Esophagus squamous epithelium (tissue), 5 donors: ENCODE measurements at regions not wholly inside any gene's neighbourhood (a gene's known extent, or its start where the extent isn't known, plus 50 kb on each side); places are given as distances from the start of the nearest gene placed in this dataset.

ENCODE experiments used
- DNase-seq: peaks from one replicate; lab custom pipeline; 2025; lab: John Stamatoyannopoulos, UW
- H3K27ac ChIP-seq, 4 donors: fragments of 200-600 bp; sonication (generic); one replicate each; pipeline ENCODE4 v1.5.1; 2016 to 2019; ENCODE audit warnings: mild to moderate bottlenecking in 1 of 4
- H3K27me3 ChIP-seq, 4 donors: fragments of 200-600 bp; sonication (generic); 1 replicate in 3 of 4; 2 replicates in 1 of 4; pipeline versions ENCODE4 v1.5.1 to v1.6.0; 2017 to 2021; ENCODE audit warnings: antibody characterized with exemption in 1 of 4
- H3K36me3 ChIP-seq, 3 donors: fragments of 200-600 bp; sonication (generic); one replicate each; pipeline ENCODE4 v1.5.1; 2016 to 2019
- H3K4me1 ChIP-seq, 3 donors: fragments of 200-600 bp; sonication (generic); one replicate each; pipeline ENCODE4 v1.5.1; 2017 to 2019
- H3K4me3 ChIP-seq, 4 donors: fragments of 200-600 bp; sonication (generic); 1 replicate in 3 of 4; 2 replicates in 1 of 4; pipeline ENCODE4 v1.5.1; 2016 to 2019; ENCODE audit warnings: mild to moderate bottlenecking in 2 of 4, moderate library complexity in 1 of 4
- H3K9me3 ChIP-seq, 3 donors: fragments of 200-600 bp; sonication (generic); one replicate each; pipeline ENCODE4 v1.5.1; 2016 to 2019
- POLR2A ChIP-seq, 4 donors: fragments of 450-650 bp; IDR thresholded peaks; one replicate each; pipeline ENCODE4 v1.6.1; 2017; ENCODE audit warnings: antibody characterized with exemption in 4 of 4, mild to moderate bottlenecking in 4 of 4, moderate library complexity in 3 of 4
- WGBS, 2 donors: methylation state at CpG; one replicate each; pipeline ENCODE4 v1.1.5; 2018; 5-methylcytosine and 5-hydroxymethylcytosine counted together
- intact Hi-C: fragments of 100-400 bp; cut with DNase I; formaldehyde crosslinking; loops from one replicate; pipeline ENCODE4 v1.15.0; 2022
- TF ChIP-seq, protein P1 (sequence below), 6 experiments: fragments of 450-650 bp in 4 of 6; fragments of 200-600 bp in 2 of 6; sonication (generic) in 2 of 6; IDR thresholded peaks; one replicate each; pipeline ENCODE4 v1.5.1; 2016 to 2019; ENCODE audit warnings: antibody characterized with exemption in 6 of 6, mild to moderate bottlenecking in 4 of 6, moderate library complexity in 4 of 6
- donor health status: DM: yes; HTN: yes; CAD: no.

DNA sequence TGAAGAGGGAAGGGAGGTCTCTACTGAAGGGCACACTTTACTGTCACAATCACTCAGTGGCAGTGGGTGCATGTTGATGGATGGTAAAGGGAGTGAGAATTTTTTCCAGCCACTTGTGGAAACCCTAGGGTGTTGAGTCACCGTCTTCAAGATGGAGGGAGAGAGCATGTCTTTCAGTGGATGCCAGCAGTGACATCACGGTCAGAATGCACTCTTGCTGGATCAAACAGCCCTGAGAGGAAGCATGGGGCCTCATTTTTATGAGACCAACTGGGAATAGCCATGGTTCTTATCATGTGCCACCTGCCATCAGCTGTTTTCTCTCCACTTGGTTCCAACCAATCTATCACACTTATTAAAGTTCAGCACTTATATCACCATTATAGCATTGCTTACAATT is 182.5 kb downstream of the KCNRG start:
- H3K9me3 ChIP-seq, result no peaks in the 10 kb centered on the region
- H3K36me3 ChIP-seq, result no peaks in the 10 kb centered on the region
- 90 to 100% methylated on average over 2 of the region's 2 CpGs for WGBS, 2 donors
- no peak overlapping the region for H3K4me3 ChIP-seq
- H3K27ac ChIP-seq, result no peak overlapping the region
- intact Hi-C loops, result no loop called here
- H3K27me3 ChIP-seq, result no peaks in the 10 kb centered on the region
- TF ChIP-seq, protein P1, sequence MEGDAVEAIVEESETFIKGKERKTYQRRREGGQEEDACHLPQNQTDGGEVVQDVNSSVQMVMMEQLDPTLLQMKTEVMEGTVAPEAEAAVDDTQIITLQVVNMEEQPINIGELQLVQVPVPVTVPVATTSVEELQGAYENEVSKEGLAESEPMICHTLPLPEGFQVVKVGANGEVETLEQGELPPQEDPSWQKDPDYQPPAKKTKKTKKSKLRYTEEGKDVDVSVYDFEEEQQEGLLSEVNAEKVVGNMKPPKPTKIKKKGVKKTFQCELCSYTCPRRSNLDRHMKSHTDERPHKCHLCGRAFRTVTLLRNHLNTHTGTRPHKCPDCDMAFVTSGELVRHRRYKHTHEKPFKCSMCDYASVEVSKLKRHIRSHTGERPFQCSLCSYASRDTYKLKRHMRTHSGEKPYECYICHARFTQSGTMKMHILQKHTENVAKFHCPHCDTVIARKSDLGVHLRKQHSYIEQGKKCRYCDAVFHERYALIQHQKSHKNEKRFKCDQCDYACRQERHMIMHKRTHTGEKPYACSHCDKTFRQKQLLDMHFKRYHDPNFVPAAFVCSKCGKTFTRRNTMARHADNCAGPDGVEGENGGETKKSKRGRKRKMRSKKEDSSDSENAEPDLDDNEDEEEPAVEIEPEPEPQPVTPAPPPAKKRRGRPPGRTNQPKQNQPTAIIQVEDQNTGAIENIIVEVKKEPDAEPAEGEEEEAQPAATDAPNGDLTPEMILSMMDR (IDR thresholded peaks at IDR 0.05), result no peak
- no peak for TF ChIP-seq POLR2A (IDR thresholded peaks at IDR 0.05)
- no peaks in the 10 kb centered on the region for H3K4me1 ChIP-seq
- no peak for DNase-seq

DNA sequence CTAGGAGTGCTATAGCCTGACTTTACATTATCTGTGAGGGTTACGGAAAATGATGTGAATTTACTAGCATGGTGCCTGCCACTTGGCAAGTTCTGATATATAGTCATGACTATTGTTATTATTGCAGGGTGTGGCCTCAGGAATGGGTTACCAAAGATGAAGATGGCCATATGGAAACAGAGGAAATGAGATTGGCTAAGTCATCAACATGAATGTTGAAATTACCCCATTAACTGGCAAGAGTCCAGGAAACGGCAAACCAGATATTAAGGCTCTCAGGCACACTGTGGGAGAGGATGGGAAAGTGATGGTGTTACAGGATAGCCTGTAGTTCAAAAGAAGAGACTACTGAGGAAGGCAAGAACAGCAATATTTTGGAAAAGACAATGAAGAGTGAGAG is 183.3 kb downstream of the KCNRG start:
- Histone ChIP-seq H3K36me3 (no peaks in the 10 kb centered on the region), H3K4me3 (no peak overlapping the region), H3K4me1 (no peaks in the 10 kb centered on the region), H3K27me3 (no peaks in the 10 kb centered on the region), H3K9me3 (no peaks in the 10 kb centered on the region), H3K27ac (no peak overlapping the region)
- intact Hi-C loops, result no loop called here
- 59 to 68% methylated on average over 2 of the region's 2 CpGs for whole genome bisulfite sequencing, 2 donors
- TF ChIP-seq, protein P1 (IDR thresholded peaks at IDR 0.05), result no peak
- no peak for TF ChIP-seq POLR2A (IDR thresholded peaks at IDR 0.05)
- no peak for DNase-seq

DNA sequence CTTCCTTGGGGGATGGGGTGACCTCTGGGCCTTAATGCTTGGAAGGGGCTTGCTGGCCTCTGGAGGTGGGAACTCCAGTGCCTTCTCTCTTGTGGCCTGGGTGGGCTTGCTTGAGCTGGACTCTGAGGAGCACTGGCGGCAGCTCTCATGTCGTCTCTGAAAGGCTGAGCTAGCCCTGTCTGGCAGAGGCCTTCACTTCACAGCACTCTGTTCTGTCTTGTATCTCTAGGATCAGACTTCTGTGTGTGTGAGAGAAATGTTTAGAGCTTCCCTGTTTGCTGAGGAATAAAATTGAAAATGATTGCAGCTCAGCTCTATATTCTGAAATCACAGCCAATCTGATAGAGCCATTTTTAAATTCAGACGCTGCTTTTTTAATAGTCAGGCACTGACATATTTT is 185.3 kb downstream of the KCNRG start:
- DNase-seq, result no peak
- H3K9me3 ChIP-seq, result no peaks in the 10 kb centered on the region
- no peak overlapping the region for H3K4me3 ChIP-seq
- H3K27ac ChIP-seq, result no peak overlapping the region
- WGBS, 2 donors, result 79 to 80% methylated on average over 1 to 3 of the region's 3 CpGs
- intact Hi-C loops, result no loop called here
- H3K27me3 ChIP-seq, result no peaks in the 10 kb centered on the region
- H3K4me1 ChIP-seq, result no peaks in the 10 kb centered on the region
- no peak for TF ChIP-seq POLR2A (IDR thresholded peaks at IDR 0.05)
- TF ChIP-seq, protein P1 (IDR thresholded peaks at IDR 0.05), result no peak
- H3K36me3 ChIP-seq, result no peaks in the 10 kb centered on the region

DNA sequence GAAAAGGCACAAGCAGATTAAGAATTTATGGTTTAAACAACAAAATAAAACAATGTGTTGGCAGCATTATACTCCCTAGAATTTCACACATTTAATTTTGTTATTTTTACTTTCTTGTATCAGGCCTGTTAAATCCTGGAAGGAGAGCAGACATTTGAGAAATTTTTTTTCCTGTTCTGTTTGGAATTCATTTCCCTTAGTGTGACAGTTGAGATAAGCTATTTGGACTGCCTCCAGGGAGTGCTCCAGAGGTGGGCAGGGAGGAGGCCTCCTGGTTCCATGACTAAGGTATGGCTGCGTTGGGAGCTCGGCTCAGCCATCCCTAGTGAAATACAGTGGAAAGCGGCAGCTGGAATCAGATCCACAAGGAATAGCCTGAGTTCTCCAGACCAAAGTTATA is 185.7 kb downstream of the KCNRG start:
- no peaks in the 10 kb centered on the region for H3K9me3 ChIP-seq
- no peaks in the 10 kb centered on the region for H3K4me1 ChIP-seq
- H3K27me3 ChIP-seq, result no peaks in the 10 kb centered on the region
- no peak overlapping the region for H3K27ac ChIP-seq
- intact Hi-C loops, result no loop called here
- WGBS, 2 donors, result 58 to 90% methylated on average over 2 of the region's 3 CpGs
- no peak overlapping the region for H3K4me3 ChIP-seq
- TF ChIP-seq, protein P1 (IDR thresholded peaks at IDR 0.05), result no peak
- no peaks in the 10 kb centered on the region for H3K36me3 ChIP-seq
- DNase-seq, result no peak

DNA sequence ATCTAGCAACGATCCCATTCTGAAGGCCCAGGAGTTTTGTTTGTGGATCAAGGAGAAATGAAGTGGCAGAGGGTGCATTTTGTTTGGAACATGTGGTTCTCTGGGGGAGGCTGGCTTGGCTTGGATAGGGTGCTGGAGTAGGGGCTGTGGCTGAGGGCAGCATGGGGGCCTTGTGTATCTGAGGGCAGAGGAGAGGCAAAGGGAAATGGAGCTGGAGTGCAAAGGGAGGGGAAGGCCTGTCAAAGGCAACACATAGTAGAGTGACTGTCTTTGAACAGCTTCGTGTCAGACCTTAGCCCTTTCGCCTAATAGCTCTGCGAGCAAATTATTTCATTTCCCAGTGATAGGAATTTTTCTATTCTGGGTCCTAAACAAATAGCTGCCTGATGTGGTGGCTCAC is 187.2 kb downstream of the KCNRG start:
- no peak for DNase-seq
- intact Hi-C loops, result no loop called here
- Histone ChIP-seq H3K4me1 (no peaks in the 10 kb centered on the region), H3K9me3 (no peaks in the 10 kb centered on the region), H3K27me3 (no peaks in the 10 kb centered on the region), H3K4me3 (no peak overlapping the region), H3K36me3 (no peaks in the 10 kb centered on the region), H3K27ac (no peak overlapping the region)
- WGBS, 2 donors, result 79 to 96% methylated on average over 4 of the region's 4 CpGs
- TF ChIP-seq, protein P1 (IDR thresholded peaks at IDR 0.05), result no peak
- no peak for TF ChIP-seq POLR2A (IDR thresholded peaks at IDR 0.05)
